Stimulated activated CD4-positive, alpha-beta T cell treated with anti-CD3 and anti-CD28 coated beads, Interleukin-4, amount 100 ng/mL, for 4 hours (primary cell): ENCODE measurements at regions not wholly inside any gene's neighbourhood (a gene's known extent, or its start where the extent isn't known, plus 50 kb on each side); places are given as distances from the start of the nearest gene placed in this dataset.
A peak's percentile ranks its signal among the peaks of the same experiment; 100 is the strongest.
"Not testable (repeated sequence)": the region's sequence is repeated elsewhere in the genome, so short reads cannot be mapped to it uniquely, and the experiment has no call there.

Experiments used
- DNase-seq, 2 experiments: peaks; one replicate each; pipeline ENCODE4 v3.0.0-alpha.2; 2020

GRCh38 chr16:50497592-50497991 is 50.6 kb upstream of the NKD1 start:
- DNase-seq, result no peak

- no peak for DNase-seq
Measured at GRCh38 chr16:50496990-50497389, 51.2 kb upstream of the NKD1 start.

GRCh38 chr16:50495673-50496072 is 52.5 kb upstream of the NKD1 start:
- no peak for DNase-seq

GRCh38 chr16:50494501-50495491 is 53.4 kb upstream of the NKD1 start:
- no peak for DNase-seq

- DNase-seq, result no peak
Measured at GRCh38 chr16:50491516-50491915, 56.7 kb upstream of the NKD1 start.

- DNase-seq, result no peak
Measured at GRCh38 chr16:50490828-50491227, 57.4 kb upstream of the NKD1 start.

GRCh38 chr16:50489182-50489581 is 59.0 kb upstream of the NKD1 start:
- DNase-seq, result no peak

GRCh38 chr16:50487528-50487927 is 60.7 kb upstream of the NKD1 start:
- DNase-seq, result no peak

- not testable (repeated sequence) for DNase-seq
Measured at GRCh38 chr16:50486162-50486561, 62.0 kb upstream of the NKD1 start.

- DNase-seq, result no peak
Measured at GRCh38 chr16:50485232-50485631, 63.0 kb upstream of the NKD1 start.

- DNase-seq, result no peak
Measured at GRCh38 chr16:50482271-50482670, 65.9 kb upstream of the NKD1 start.

GRCh38 chr16:50480206-50480605 is 68.0 kb upstream of the NKD1 start:
- no peak for DNase-seq

GRCh38 chr16:50479771-50480170 is 68.4 kb upstream of the NKD1 start:
- no peak for DNase-seq

GRCh38 chr16:50478773-50479149 is 69.4 kb upstream of the NKD1 start:
- no peak for DNase-seq

GRCh38 chr16:50478075-50478772 is 70.0 kb upstream of the NKD1 start:
- DNase-seq, result no peak

GRCh38 chr16:50476486-50477255 is 71.5 kb upstream of the NKD1 start:
- DNase-seq, result no peak

GRCh38 chr16:50475170-50475569 is 73.0 kb upstream of the NKD1 start:
- no peak for DNase-seq

GRCh38 chr16:50474138-50474537 is 74.1 kb upstream of the NKD1 start:
- DNase-seq, result peak in 1 of 2 experiments; percentile 44

- peak in 1 of 2 experiments; percentile 14 for DNase-seq
Measured at GRCh38 chr16:50473356-50473945, 74.7 kb upstream of the NKD1 start.

- no peak for DNase-seq
Measured at GRCh38 chr16:50472472-50472871, 75.7 kb upstream of the NKD1 start.

- no peak for DNase-seq
Measured at GRCh38 chr16:50470687-50471086, 77.5 kb upstream of the NKD1 start.

- DNase-seq, result no peak
Measured at GRCh38 chr16:50469744-50470321, 78.4 kb upstream of the NKD1 start.
